DMS153 treated with DMSO at 0.1 percent for 48 hours (cell line): ENCODE measurements at regions not wholly inside any gene's neighbourhood (a gene's known extent, or its start where the extent isn't known, plus 50 kb on each side); places are given as distances from the start of the nearest gene placed in this dataset.
A peak's percentile ranks its signal among the peaks of the same experiment; 100 is the strongest.

Experiments
- DNase-seq: peaks from one replicate; lab custom pipeline; 2025; ENCODE audit not compliant: unreplicated experiment; lab: John Stamatoyannopoulos, UW

- no peak for DNase-seq
Measured at GRCh38 chr18:39414009-39414700, 1848.6 kb upstream of the CELF4 start.

- no peak for DNase-seq
Measured at GRCh38 chr18:39406941-39407340, 1841.3 kb upstream of the CELF4 start.

- DNase-seq: no peak
Measured at GRCh38 chr18:39403121-39403520, 1837.5 kb upstream of the CELF4 start.

- no peak for DNase-seq
Measured at GRCh38 chr18:39399662-39400061, 1834.1 kb upstream of the CELF4 start.

- DNase-seq: no peak
Measured at GRCh38 chr18:39396168-39396567, 1830.6 kb upstream of the CELF4 start.

GRCh38 chr18:39389800-39390379, 1824.3 kb upstream of the CELF4 start:
- peak; percentile 38 for DNase-seq

GRCh38 chr18:39380866-39381265, 1815.3 kb upstream of the CELF4 start:
- no peak for DNase-seq

- no peak for DNase-seq
Measured at GRCh38 chr18:39380186-39380725, 1814.7 kb upstream of the CELF4 start.

GRCh38 chr18:39375066-39375465, 1809.5 kb upstream of the CELF4 start:
- DNase-seq: no peak

- no peak for DNase-seq
Measured at GRCh38 chr18:39371996-39372395, 1806.4 kb upstream of the CELF4 start.

- DNase-seq: no peak
Measured at GRCh38 chr18:39366656-39367055, 1801.1 kb upstream of the CELF4 start.

- DNase-seq: no peak
Measured at GRCh38 chr18:39365836-39366485, 1800.4 kb upstream of the CELF4 start.

GRCh38 chr18:39360072-39360471, 1794.5 kb upstream of the CELF4 start:
- no peak for DNase-seq

- DNase-seq: no peak
Measured at GRCh38 chr18:39359636-39360035, 1794.0 kb upstream of the CELF4 start.

GRCh38 chr18:39350945-39351344, 1785.3 kb upstream of the CELF4 start:
- no peak for DNase-seq

GRCh38 chr18:39349801-39350200, 1784.2 kb upstream of the CELF4 start:
- no peak for DNase-seq

- DNase-seq: no peak
Measured at GRCh38 chr18:39348757-39349156, 1783.2 kb upstream of the CELF4 start.

- no peak for DNase-seq
Measured at GRCh38 chr18:39347701-39348100, 1782.1 kb upstream of the CELF4 start.

- no peak for DNase-seq
Measured at GRCh38 chr18:39346916-39347315, 1781.3 kb upstream of the CELF4 start.

- no peak for DNase-seq
Measured at GRCh38 chr18:39345321-39345720, 1779.7 kb upstream of the CELF4 start.

GRCh38 chr18:39344487-39344886, 1778.9 kb upstream of the CELF4 start:
- DNase-seq: no peak

GRCh38 chr18:39341129-39341528, 1775.5 kb upstream of the CELF4 start:
- peak; percentile 60 for DNase-seq
